AG08396 (cell line): ENCODE measurements at regions not wholly inside any gene's neighbourhood (a gene's known extent, or its start where the extent isn't known, plus 50 kb on each side); places are given as distances from the start of the nearest gene placed in this dataset.
A peak's percentile ranks its signal among the peaks of the same experiment; 100 is the strongest.
"Not testable (repeated sequence)": the region's sequence is repeated elsewhere in the genome, so short reads cannot be mapped to it uniquely, and the experiment has no call there.

Experiments
- DNase-seq: peaks from one replicate; pipeline ENCODE4 v3.0.0; 2012; ENCODE audit warnings: low spot score, mixed read lengths

GRCh38 chr7:84738583-84739150, 448.2 kb downstream of the SEMA3D start:
- DNase-seq = no peak

GRCh38 chr7:84735677-84736076, 451.2 kb downstream of the SEMA3D start:
- no peak for DNase-seq

DNA sequence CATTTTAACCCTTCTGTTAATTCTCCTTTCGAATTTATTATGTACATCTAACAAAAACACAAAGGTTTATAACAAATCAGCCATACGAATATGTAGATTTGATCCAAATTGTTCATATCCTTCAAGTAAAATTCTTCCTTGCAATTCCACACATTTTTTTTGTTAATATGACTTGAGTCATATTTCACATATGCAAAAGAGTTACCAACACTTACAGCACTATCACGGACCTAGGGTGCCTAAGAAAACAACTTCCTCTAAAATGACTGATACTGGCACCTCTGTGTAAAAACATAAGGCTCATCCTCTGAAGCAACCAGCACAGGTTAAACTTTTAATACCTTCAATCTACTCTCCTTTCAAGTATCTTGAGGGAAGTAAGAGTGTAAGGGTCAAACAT, 451.8 kb downstream of the SEMA3D start:
- DNase-seq = no peak

DNA sequence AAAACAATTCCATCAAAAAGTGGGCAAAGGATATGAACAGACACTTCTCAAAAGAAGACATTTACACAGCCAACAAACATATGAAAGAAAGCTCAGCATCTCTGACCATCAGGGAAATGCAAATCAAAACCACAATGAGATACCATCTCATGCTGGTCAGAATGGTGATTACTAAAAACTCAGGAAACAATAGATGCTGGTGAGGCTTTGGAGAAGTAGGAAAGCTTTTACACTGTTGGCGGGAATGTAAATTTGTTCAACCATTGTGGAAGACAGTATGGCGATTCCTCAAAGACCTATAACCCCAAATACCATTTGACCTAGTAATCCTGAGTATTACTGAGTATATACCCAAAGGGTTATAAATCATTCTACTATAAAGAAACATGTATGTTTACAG, 452.9 kb downstream of the SEMA3D start:
- DNase-seq = not testable (repeated sequence)

DNA sequence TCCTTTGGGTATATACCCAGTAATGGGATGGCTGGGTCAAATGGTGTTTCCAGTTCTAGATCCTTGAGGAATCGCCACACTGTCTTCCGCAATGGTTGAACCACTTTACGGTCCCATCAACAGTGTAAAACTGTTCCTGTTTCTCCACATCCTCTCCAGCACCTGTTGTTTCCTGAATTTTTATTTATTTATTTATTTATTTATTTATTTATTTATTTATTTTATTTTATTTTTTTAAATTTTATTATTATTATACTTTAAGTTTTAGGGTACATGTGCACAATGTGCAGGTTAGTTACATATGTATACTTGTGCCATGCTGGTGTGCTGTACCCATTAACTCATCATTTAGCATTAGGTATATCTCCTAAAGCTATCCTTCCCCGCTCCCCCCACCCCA, 456.0 kb downstream of the SEMA3D start:
- not testable (repeated sequence) for DNase-seq

- DNase-seq = peak; percentile 7
These were observed 457.6 kb downstream of the SEMA3D start for GRCh38 chr7:84729284-84729683.

GRCh38 chr7:84722734-84723133, 464.1 kb downstream of the SEMA3D start:
- DNase-seq = no peak

GRCh38 chr7:84722086-84722485, 464.8 kb downstream of the SEMA3D start:
- DNase-seq = no peak

DNA sequence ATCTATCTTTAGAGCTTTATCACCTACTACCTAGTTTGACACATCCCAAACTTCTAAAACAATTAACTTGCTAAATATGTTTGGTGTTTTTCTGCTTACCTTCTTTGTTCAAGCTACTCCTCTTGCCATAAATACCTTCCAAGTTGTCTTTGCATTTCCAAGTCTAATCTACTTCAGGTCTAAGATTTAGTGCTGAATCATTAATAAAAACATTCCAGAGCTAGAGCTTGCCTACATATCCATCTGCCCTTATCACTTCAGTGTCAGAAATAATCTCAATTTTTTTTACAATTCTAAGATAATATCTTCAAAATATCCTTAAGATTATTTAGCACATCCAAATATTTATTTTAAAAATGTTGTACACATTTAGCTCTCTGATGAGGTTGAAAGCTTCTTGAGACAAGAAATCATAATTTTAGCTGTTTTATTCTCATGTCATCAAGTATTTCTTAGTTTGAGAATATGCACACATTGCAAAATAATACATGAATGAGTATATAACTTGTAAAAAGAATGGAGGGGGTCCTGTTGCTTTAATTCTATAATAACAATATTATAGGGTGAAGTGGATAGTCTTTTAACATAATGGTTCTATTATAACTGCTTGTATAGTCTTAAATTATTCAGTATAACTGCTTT, 466.3 kb downstream of the SEMA3D start:
- no peak for DNase-seq

DNA sequence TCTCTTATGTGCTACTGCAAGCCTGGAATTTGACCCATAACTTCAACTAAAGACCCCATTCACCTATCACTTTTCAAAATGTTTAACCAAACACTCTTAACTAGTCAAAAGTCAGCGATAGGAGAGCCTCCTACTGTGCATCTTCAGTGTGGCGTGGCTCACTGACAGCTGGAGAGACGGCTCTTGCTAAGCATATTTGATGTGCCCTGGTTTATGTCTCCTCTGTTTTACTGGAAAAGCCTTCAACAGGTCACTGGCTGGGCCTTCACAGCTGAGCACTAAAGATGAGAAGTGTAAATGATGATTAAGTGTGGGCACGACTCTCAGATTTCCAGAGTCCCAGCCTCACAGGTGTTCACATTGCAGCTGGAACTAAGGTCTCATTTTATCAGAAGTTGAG, 472.1 kb downstream of the SEMA3D start:
- DNase-seq = no peak

DNA sequence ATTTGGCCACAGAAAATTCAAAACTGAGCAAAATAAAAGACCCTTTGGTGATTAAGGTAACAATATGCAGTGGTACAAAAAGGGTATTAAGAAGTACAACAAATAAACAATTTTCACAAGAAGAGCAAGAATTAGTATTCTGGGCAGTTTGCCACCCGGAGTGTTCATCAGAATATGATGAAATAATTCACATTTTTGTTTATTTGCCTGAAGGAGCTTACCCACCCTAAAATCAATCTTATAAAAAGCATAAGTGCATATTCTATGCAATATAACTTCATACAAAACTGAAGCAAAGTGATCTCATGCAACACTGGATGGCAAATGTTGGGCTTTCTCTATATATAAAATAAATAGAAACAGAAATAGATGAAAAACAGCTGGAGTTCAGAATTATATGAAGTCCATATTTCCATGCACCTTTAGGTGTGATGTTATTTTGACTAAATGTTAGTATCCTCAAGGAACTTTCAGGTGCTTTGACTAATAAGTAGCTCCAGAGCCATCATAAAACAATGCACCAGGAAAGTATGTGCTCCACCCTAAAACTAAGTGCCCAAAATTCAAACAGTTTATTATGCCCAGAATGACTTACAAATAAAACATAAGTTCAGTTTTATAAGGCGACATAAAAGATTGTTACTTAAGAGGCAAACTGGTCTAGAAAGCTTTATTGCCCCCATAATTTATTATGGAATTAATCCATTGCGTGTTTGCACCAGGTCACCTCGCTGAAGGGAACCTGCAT, 474.3 kb downstream of the SEMA3D start:
- no peak for DNase-seq

DNA sequence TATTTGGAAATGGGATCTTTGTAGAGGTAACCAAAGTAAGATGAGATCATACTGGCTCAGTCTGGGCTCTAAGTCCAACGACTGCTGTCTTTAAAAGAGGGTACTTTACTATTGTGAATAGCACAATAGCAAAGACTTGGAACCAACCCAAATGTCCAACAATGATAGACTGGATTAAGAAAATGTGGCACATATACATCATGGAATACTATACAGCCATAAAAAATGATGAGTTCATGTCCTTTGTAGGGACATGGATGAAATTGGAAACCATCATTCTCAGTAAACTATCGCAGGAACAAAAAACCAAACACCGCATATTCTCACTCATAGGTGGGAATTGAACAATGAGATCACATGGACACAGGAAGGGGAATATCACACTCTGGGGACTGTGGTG, 476.3 kb downstream of the SEMA3D start:
- DNase-seq = not testable (repeated sequence)

DNA sequence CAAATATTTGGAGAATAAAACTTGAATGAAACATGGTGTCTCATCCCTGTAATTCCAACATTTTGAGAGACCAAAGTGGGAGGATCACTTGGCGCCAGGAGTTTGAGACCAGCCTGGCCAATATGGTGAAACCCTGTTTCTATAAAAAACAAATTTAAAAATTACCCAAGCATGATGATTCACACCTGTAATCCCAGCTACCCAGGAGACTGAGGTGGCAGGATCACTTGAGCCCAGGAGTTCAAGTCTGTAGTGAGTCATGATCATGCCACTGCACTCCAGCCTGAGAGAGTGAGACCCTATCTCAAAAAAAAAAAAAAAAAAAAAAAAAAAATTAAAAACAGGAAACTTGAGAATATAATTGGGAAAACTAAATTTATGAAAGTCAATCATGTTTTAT, 481.1 kb downstream of the SEMA3D start:
- no peak for DNase-seq

- no peak for DNase-seq
These were observed 481.8 kb downstream of the SEMA3D start for GRCh38 chr7:84705079-84705478.

DNA sequence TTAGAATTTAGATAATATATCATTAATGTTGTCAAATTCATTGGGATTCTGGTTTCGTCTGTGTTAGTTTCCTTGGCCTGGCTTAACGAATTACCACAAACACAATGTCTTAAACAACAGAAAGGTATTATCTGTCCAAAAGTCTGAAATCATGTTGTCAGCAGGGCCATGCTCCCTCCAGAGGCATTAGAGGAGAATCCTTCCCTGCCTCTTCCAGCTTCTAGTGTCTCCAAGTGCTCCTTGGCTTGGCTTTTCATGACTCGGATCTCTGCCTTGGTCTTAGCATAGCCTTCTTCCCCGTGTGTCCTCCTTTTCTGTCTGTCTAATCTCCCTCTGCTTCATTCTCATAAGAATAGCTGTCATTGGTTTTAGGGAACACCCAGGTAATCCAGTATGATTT, 482.5 kb downstream of the SEMA3D start:
- no peak for DNase-seq

DNA sequence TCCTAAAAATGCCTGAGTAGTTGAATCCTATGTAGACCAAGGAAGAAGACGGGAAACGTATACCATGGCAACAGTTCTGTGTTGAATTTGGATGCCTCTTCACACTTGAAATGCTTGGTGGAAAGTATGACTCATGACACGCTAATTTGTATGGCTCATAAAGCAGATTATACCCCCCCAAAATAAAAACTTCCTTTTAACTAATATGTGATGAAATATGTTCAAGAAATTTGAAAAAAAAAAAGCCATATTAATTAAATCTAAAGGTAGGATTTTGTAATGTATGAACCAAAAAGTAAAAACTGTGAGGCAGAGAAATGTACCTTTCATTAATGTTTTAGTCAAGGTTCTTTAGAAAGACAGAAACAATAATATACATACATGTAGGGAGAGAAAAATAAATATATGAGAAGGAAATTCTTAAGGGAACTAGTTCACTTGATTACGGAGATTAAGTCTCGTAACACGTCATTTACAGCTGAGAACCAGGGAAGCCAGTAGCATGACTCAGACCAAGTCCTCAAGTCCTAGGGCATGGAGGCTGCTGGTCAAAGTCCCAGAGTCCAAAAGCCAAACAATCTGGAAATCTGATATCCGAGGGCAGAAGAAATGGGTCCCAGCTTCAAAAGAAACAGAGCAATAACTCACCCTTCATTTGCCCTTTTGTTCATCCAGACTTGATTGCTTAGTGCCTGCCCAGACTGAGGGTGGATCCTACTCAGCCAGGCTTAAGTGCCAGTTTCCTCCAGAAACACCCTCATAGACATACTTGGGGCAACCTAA, 485.1 kb downstream of the SEMA3D start:
- peak; percentile 52 for DNase-seq

DNA sequence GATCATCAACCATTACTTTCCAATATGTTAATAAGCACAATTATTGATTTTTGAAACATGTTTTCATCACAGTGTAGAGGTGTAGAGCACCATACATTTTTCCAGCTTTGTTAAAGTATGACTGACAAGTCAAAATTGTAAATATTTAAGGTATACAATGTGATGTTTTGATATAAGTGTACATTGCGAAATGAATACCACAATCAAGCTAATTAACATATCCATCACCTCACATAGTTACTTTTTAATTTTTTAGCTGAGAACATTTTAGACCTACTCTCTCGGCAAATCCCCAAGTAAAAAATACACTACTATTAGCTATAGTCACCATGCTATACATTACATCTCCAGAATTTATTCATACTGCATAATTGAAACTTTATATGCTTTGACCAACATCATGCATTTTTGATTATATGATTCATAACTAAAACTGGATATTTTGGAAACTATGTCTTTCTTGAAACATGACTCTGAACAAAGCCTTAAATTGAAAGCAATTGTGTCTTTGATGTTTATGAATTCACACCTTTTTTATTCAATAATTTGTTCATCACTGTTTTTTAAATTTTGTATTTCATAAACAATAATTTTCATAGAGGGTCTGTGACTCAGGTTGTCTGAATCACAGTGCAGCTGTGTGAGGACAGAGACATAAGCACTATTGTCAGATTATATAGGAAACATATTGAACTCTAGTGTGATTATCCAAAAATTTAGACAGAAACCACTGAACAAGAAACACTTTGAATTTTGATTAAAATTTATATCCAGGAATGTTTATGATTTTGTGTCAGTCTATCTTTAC, 486.1 kb downstream of the SEMA3D start:
- no peak for DNase-seq

DNA sequence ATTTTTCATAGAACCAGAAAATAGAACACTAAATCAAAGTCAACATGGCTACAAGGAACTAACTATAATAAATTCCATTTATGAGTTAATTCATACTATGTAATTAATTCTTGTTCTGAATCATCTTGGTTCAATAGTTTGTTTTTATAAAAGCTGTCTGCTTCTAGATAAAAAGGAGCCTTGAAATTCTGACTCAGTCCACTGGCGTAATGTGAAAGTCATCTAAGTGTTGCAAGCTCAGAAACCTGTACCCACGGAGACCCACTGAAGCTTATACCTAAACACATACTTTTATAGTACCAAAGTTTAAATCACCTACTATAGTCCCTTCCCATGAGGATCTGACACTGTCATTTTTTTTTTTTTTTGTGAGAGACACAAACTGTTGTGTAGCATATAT, 489.4 kb downstream of the SEMA3D start:
- DNase-seq = peak; percentile 30

GRCh38 chr7:84693483-84693882, 493.4 kb downstream of the SEMA3D start:
- DNase-seq = no peak

- no peak for DNase-seq
These were observed 494.1 kb upstream of the SEMA3A start for GRCh38 chr7:84688671-84689070.

DNA sequence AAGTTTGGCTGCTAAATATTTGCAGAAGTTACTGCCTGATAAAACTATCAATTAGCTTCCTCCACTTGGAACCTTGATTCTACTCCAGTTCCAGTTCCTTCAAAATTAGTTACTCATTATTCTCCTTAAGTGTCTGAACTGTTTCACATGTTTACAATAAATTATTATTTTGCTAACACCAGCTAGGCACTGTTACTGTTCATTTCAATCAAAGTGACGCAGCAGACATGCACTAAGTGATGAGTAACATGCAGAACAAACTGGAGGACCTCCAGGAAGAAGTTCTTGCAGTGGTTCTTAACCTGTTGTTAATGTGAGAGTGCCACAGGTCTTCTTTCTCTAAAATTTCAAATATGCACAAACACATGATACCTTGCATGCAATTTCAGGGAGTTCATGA, 491.8 kb upstream of the SEMA3A start:
- no peak for DNase-seq
